Endothelial cell (in vitro differentiated cells): ENCODE measurements at regions not wholly inside any gene's neighbourhood (a gene's known extent, or its start where the extent isn't known, plus 50 kb on each side); places are given as distances from the start of the nearest gene placed in this dataset.

ENCODE experiments used
- DNase-seq: peaks from one replicate; pipeline ENCODE4 v3.0.0; 2021; ENCODE audit warnings: low spot score
- H3K27ac Mint-ChIP-seq: one replicate; pipeline ENCODE4 v1.8.0; 2021; ENCODE audit warnings: mixed read lengths, inconsistent platforms; ENCODE audit not compliant: unreplicated experiment
- H3K27me3 Mint-ChIP-seq: one replicate; pipeline ENCODE4 v1.8.0; 2021; ENCODE audit warnings: mild to moderate bottlenecking, moderate library complexity, mixed read lengths, inconsistent platforms; ENCODE audit not compliant: unreplicated experiment
- H3K36me3 Mint-ChIP-seq: one replicate; pipeline ENCODE4 v1.8.0; 2021; ENCODE audit warnings: mild to moderate bottlenecking, low read depth, mixed read lengths, inconsistent platforms; ENCODE audit not compliant: unreplicated experiment
- H3K4me1 Mint-ChIP-seq: one replicate; pipeline ENCODE4 v1.8.0; 2021; ENCODE audit warnings: mild to moderate bottlenecking, mixed read lengths, inconsistent platforms; ENCODE audit not compliant: unreplicated experiment
- H3K4me3 Mint-ChIP-seq: one replicate; pipeline ENCODE4 v1.8.0; 2021; ENCODE audit warnings: mild to moderate bottlenecking, mixed read lengths, inconsistent platforms; ENCODE audit not compliant: unreplicated experiment
- H3K9me3 Mint-ChIP-seq: one replicate; pipeline ENCODE4 v1.8.0; 2021; ENCODE audit warnings: mixed read lengths, inconsistent platforms; ENCODE audit not compliant: unreplicated experiment
- TF ChIP-seq, protein P1 (sequence below): fragments of 200-600 bp; sonication (generic); IDR thresholded peaks from one replicate; pipeline ENCODE4 v1.5.0; 2021; ENCODE audit warnings: antibody characterized with exemption; ENCODE audit not compliant: unreplicated experiment

DNA sequence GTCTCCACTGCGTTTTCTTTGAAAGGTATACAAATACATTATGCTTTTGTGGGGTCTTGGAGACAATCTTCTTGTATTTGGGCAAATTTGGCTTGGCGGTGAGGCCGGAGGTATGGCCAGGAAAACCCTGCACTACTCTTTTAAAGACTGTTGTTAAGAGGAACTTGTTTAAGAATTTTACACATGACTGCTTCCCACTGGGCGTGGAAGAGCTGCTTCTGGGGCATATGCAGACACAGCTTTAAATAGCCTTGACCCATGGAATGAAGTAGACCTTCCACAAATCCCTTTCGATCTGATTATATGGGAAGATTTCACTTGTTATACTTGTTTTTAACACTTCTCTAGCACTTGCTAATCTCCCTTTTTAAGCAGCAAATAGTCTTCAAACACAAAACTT, 453.6 kb downstream of the MN1 start:
- no peak for DNase-seq
- Mint-ChIP-seq H3K27ac (no peak overlapping the region), H3K27me3 (peaks cover 2% of the 10 kb centered on the region), H3K4me3 (no peak overlapping the region), H3K36me3 (no peaks in the 10 kb centered on the region), H3K9me3 (no peaks in the 10 kb centered on the region), H3K4me1 (peaks cover 4% of the 10 kb centered on the region)
- TF ChIP-seq, protein P1, sequence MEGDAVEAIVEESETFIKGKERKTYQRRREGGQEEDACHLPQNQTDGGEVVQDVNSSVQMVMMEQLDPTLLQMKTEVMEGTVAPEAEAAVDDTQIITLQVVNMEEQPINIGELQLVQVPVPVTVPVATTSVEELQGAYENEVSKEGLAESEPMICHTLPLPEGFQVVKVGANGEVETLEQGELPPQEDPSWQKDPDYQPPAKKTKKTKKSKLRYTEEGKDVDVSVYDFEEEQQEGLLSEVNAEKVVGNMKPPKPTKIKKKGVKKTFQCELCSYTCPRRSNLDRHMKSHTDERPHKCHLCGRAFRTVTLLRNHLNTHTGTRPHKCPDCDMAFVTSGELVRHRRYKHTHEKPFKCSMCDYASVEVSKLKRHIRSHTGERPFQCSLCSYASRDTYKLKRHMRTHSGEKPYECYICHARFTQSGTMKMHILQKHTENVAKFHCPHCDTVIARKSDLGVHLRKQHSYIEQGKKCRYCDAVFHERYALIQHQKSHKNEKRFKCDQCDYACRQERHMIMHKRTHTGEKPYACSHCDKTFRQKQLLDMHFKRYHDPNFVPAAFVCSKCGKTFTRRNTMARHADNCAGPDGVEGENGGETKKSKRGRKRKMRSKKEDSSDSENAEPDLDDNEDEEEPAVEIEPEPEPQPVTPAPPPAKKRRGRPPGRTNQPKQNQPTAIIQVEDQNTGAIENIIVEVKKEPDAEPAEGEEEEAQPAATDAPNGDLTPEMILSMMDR: no peak

DNA sequence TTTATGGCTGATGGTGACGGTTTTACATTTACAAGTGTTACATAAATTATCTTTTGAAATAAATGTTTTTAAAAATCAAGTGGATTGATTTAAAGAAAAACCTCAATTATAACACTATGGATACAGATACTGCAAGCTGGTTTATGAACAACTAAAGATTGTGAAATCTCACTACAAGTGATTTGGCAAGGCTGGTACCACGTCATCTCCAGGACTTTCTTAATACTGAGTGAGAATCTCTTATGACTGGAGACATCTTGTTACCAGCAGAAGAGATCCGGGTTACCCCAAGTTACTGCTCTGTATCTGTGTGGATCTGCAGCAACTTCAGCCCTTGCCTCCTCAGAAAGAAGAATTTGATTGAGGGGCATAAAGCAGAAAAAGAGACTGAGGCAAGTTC, 452.9 kb downstream of the MN1 start:
- DNase-seq: no peak
- Mint-ChIP-seq H3K27ac (no peak overlapping the region), H3K27me3 (peaks cover 2% of the 10 kb centered on the region), H3K9me3 (no peaks in the 10 kb centered on the region), H3K4me1 (peaks cover 4% of the 10 kb centered on the region), H3K36me3 (no peaks in the 10 kb centered on the region), H3K4me3 (no peak overlapping the region)
- TF ChIP-seq, protein P1: no peak

DNA sequence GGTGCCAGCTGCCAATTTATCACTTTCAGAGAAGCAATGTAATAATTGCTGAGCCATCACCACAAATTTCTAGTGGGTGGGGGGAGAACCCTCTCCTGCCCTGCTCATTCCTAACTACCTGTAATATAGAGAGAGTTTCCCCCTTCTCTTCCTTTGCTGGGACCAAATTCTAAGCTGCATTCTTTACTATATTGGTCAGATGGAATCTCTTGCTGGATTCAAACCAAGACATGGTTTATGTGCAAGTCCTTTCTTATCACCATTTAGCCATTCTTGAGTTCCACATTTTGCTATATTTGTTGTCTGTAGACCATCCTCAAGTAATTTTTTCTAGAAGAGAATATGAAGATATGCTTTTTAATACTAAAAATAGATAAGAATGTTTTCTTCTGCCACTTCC, 452.1 kb downstream of the MN1 start:
- no peak overlapping the region for H3K4me3 Mint-ChIP-seq
- no peak overlapping the region for H3K27ac Mint-ChIP-seq
- no peaks in the 10 kb centered on the region for H3K27me3 Mint-ChIP-seq
- no peak for DNase-seq
- peaks cover 4% of the 10 kb centered on the region for H3K4me1 Mint-ChIP-seq
- TF ChIP-seq, protein P1: no peak
- H3K36me3 Mint-ChIP-seq: no peaks in the 10 kb centered on the region
- no peaks in the 10 kb centered on the region for H3K9me3 Mint-ChIP-seq

DNA sequence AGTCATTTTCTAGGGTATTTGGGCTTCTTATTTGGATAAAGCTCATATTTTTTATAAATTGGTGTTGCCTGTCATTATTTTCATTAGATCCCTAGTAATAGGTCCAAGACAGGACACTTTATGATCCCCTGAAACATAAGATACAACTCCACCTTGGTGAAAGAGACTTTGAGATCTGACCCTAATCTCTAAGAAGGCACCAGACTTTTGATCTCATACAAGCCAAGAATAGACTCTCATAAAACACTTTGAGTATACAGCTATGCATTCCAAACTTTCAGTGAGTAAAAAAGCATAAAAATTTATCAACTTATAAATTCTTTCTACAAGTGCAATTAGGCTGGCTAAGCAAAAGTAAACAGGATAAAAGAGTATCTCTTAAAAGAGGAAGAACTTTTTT, 451.2 kb downstream of the MN1 start:
- no peak overlapping the region for H3K27ac Mint-ChIP-seq

DNA sequence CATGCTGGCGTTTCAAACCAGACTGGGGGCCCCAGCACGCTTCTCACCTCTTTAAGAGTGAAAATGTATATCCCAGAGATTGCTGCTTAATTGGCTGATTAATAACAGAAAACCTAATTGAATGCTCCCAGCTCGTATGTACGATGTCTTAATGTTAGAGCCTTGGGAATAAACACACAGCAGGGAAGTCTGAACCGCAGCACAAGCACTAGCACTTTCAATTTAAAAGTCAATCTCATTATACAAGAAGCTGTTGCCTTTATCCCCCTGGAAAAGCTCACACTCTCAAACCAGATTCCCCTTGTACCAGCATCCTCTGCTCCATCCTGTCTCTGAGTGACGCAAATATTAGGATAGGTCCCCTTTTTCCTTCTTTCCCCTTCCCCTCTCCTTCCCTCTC, 449.1 kb downstream of the MN1 start:
- Mint-ChIP-seq H3K27me3 (no peaks in the 10 kb centered on the region), H3K4me3 (no peak overlapping the region), H3K9me3 (no peaks in the 10 kb centered on the region)

More for the DNA sequence above, 451.2 kb downstream of the MN1 start:
- H3K9me3 Mint-ChIP-seq: no peaks in the 10 kb centered on the region
- H3K27me3 Mint-ChIP-seq: no peaks in the 10 kb centered on the region
- no peaks in the 10 kb centered on the region for H3K4me1 Mint-ChIP-seq
- no peak overlapping the region for H3K4me3 Mint-ChIP-seq
- no peaks in the 10 kb centered on the region for H3K36me3 Mint-ChIP-seq
- no peak for DNase-seq
- TF ChIP-seq, protein P1: no peak

More for the DNA sequence above, 449.1 kb downstream of the MN1 start:
- TF ChIP-seq, protein P1: no peak
- no peak for DNase-seq
- Mint-ChIP-seq H3K4me1 (no peaks in the 10 kb centered on the region), H3K27ac (no peak overlapping the region), H3K36me3 (peaks cover 2% of the 10 kb centered on the region)
